Cardiac muscle cell (in vitro differentiated cells and primary cell): ENCODE measurements at regions not wholly inside any gene's neighbourhood (a gene's known extent, or its start where the extent isn't known, plus 50 kb on each side); places are given as distances from the start of the nearest gene placed in this dataset.

Experiments used
- DNase-seq, 2 donors: peaks; one replicate each; pipeline versions ENCODE4 v3.0.0 to v3.0.0-alpha.2; 2010 to 2017; ENCODE audit warnings: low read depth in 1 of 2, low spot score in 1 of 2
- H3K27ac ChIP-seq: fragments of 200-600 bp; sonication (generic); 2 replicates; pipeline ENCODE4 v1.5.1; 2016
- H3K27me3 ChIP-seq: fragments of 200-600 bp; sonication (generic); 2 replicates; pipeline ENCODE4 v1.6.0; 2016; ENCODE audit warnings: control low read depth
- H3K36me3 ChIP-seq: fragments of 200-600 bp; sonication (generic); 2 replicates; pipeline ENCODE4 v1.5.1; 2016; ENCODE audit warnings: control low read depth
- H3K4me1 ChIP-seq: fragments of 200-600 bp; sonication (generic); 2 replicates; pipeline ENCODE4 v1.8.1; 2017; ENCODE audit warnings: low read depth, mild to moderate bottlenecking, mixed run types
- H3K4me3 ChIP-seq: fragments of 200-600 bp; sonication (generic); 2 replicates; pipeline ENCODE4 v1.5.1; 2016; ENCODE audit warnings: mild to moderate bottlenecking
- H3K9me3 ChIP-seq: fragments of 200-600 bp; sonication (generic); 2 replicates; pipeline ENCODE4 v1.5.1; 2017; ENCODE audit warnings: low read depth, mild to moderate bottlenecking, control low read depth
- TF ChIP-seq, protein P1 (sequence below): IDR thresholded peaks from 2 replicates; pipeline ENCODE4 v1.5.1; 2012; ENCODE audit warnings: low read depth, mild to moderate bottlenecking, low read length

- TF ChIP-seq, protein P1, sequence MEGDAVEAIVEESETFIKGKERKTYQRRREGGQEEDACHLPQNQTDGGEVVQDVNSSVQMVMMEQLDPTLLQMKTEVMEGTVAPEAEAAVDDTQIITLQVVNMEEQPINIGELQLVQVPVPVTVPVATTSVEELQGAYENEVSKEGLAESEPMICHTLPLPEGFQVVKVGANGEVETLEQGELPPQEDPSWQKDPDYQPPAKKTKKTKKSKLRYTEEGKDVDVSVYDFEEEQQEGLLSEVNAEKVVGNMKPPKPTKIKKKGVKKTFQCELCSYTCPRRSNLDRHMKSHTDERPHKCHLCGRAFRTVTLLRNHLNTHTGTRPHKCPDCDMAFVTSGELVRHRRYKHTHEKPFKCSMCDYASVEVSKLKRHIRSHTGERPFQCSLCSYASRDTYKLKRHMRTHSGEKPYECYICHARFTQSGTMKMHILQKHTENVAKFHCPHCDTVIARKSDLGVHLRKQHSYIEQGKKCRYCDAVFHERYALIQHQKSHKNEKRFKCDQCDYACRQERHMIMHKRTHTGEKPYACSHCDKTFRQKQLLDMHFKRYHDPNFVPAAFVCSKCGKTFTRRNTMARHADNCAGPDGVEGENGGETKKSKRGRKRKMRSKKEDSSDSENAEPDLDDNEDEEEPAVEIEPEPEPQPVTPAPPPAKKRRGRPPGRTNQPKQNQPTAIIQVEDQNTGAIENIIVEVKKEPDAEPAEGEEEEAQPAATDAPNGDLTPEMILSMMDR, result no peak
- DNase-seq, result no peak
Observed at GRCh38 chr14:51447411-51447810, 204.3 kb upstream of the FRMD6 start.

GRCh38 chr14:51448831-51449670 lies 202.7 kb upstream of the FRMD6 start:
- H3K27me3 ChIP-seq, result no peaks in the 10 kb centered on the region
- H3K4me3 ChIP-seq, result no peak overlapping the region
- TF ChIP-seq, protein P1, result no peak
- no peaks in the 10 kb centered on the region for H3K4me1 ChIP-seq
- DNase-seq, result peak in 1 of 2 donors; percentile 82
- no peaks in the 10 kb centered on the region for H3K9me3 ChIP-seq
- no peaks in the 10 kb centered on the region for H3K36me3 ChIP-seq
- no peak overlapping the region for H3K27ac ChIP-seq

More at GRCh38 chr14:51447411-51447810, 204.3 kb upstream of the FRMD6 start:
- Histone ChIP-seq H3K36me3 (no peaks in the 10 kb centered on the region), H3K27ac (no peak overlapping the region), H3K4me1 (no peaks in the 10 kb centered on the region), H3K4me3 (no peak overlapping the region), H3K27me3 (no peaks in the 10 kb centered on the region), H3K9me3 (no peaks in the 10 kb centered on the region)

DNA sequence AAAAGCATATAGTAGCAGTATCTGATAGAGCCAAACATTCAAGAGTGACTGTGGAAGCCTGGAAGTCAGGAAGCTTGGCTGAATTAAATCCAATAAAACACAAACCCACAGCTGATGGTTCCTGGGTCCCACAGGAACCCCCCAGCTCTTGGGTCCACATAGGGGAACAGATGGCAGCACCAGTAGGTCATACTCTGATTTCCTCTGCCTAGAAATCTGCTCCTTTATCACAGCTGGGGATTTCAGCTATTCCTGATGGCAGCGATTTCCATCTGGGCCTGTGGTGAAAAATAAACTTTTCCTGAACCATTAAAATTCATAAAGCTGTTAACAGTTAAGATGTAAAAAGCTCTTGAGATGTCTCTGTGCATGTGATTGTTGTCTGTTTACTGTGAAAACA lies 202.0 kb upstream of the FRMD6 start:
- Histone ChIP-seq H3K4me1 (no peaks in the 10 kb centered on the region), H3K36me3 (no peaks in the 10 kb centered on the region), H3K27me3 (no peaks in the 10 kb centered on the region), H3K27ac (no peak overlapping the region), H3K4me3 (no peak overlapping the region), H3K9me3 (no peaks in the 10 kb centered on the region)
- no peak for DNase-seq
- TF ChIP-seq, protein P1, result no peak

GRCh38 chr14:51451561-51451960 lies 200.1 kb upstream of the FRMD6 start:
- Histone ChIP-seq H3K9me3 (no peaks in the 10 kb centered on the region), H3K27ac (no peak overlapping the region), H3K4me1 (no peaks in the 10 kb centered on the region), H3K36me3 (no peaks in the 10 kb centered on the region), H3K27me3 (no peaks in the 10 kb centered on the region), H3K4me3 (no peak overlapping the region)
- DNase-seq, result no peak
- TF ChIP-seq, protein P1, result no peak

- Histone ChIP-seq H3K9me3 (no peaks in the 10 kb centered on the region), H3K4me1 (peaks cover 7% of the 10 kb centered on the region), H3K27ac (no peak overlapping the region), H3K4me3 (no peak overlapping the region), H3K27me3 (no peaks in the 10 kb centered on the region), H3K36me3 (no peaks in the 10 kb centered on the region)
- no peak for DNase-seq
- TF ChIP-seq, protein P1, result no peak
Observed at GRCh38 chr14:51453869-51454268, 197.8 kb upstream of the FRMD6 start.
